HEK293 (cell line): ENCODE measurements at regions not wholly inside any gene's neighbourhood (a gene's known extent, or its start where the extent isn't known, plus 50 kb on each side); places are given as distances from the start of the nearest gene placed in this dataset.

Experiments used
- EGR2 ChIP-seq: fragments of 450-650 bp; formaldehyde crosslinking; IDR thresholded peaks from 2 replicates; pipeline ENCODE4 v1.5.1; 2016; ENCODE audit warnings: low read depth, missing biosample characterization, missing genetic modification characterization
- KLF9 ChIP-seq: fragments of 450-650 bp; formaldehyde crosslinking; IDR thresholded peaks from 2 replicates; pipeline ENCODE4 v1.5.1; 2016; ENCODE audit warnings: missing biosample characterization, missing genetic modification characterization, low read depth
- OSR2 ChIP-seq: fragments of 450-650 bp; formaldehyde crosslinking; IDR thresholded peaks from 2 replicates; pipeline ENCODE4 v1.5.1; 2016; ENCODE audit warnings: missing biosample characterization, missing genetic modification characterization
- SCRT2 ChIP-seq: fragments of 450-650 bp; formaldehyde crosslinking; IDR thresholded peaks from 2 replicates; pipeline ENCODE4 v1.5.1; 2016; ENCODE audit warnings: missing biosample characterization, missing genetic modification characterization
- SP7 ChIP-seq: fragments of 450-650 bp; formaldehyde crosslinking; IDR thresholded peaks from 2 replicates; pipeline ENCODE4 v1.5.1; 2016; ENCODE audit warnings: missing biosample characterization, missing genetic modification characterization
- WT1 ChIP-seq: fragments of 450-650 bp; formaldehyde crosslinking; IDR thresholded peaks from 2 replicates; pipeline ENCODE4 v1.5.1; 2016; ENCODE audit warnings: missing biosample characterization, missing genetic modification characterization
- YY2 ChIP-seq: fragments of 450-650 bp; formaldehyde crosslinking; IDR thresholded peaks from 2 replicates; pipeline ENCODE4 v1.5.1; 2016; ENCODE audit warnings: missing biosample characterization, missing genetic modification characterization
- ZNF16 ChIP-seq: fragments of 450-650 bp; formaldehyde crosslinking; IDR thresholded peaks from 2 replicates; pipeline ENCODE4 v1.5.1; 2016; ENCODE audit warnings: low read depth, missing biosample characterization, missing genetic modification characterization
- ZNF184 ChIP-seq: fragments of 450-650 bp; IDR thresholded peaks from 2 replicates; pipeline ENCODE4 v1.5.1; 2018; ENCODE audit warnings: missing biosample characterization, mild to moderate bottlenecking, missing genetic modification characterization
- ZNF223 ChIP-seq: fragments of 450-650 bp; formaldehyde crosslinking; IDR thresholded peaks from 2 replicates; pipeline ENCODE4 v1.5.1; 2016; ENCODE audit warnings: missing biosample characterization, missing genetic modification characterization
- ZNF585B ChIP-seq: fragments of 450-650 bp; formaldehyde crosslinking; IDR thresholded peaks from 2 replicates; pipeline ENCODE4 v1.5.1; 2016; ENCODE audit warnings: missing biosample characterization, missing genetic modification characterization
- ZNF600 ChIP-seq: fragments of 450-650 bp; formaldehyde crosslinking; IDR thresholded peaks from 2 replicates; pipeline ENCODE4 v1.5.1; 2016; ENCODE audit warnings: missing biosample characterization, missing genetic modification characterization
- ZNF660 ChIP-seq: fragments of 450-650 bp; IDR thresholded peaks from 2 replicates; pipeline ENCODE4 v1.5.1; 2018; ENCODE audit warnings: missing biosample characterization, mild to moderate bottlenecking, missing genetic modification characterization
- ZNF76 ChIP-seq: fragments of 450-650 bp; formaldehyde crosslinking; IDR thresholded peaks from 2 replicates; pipeline ENCODE4; 2016; ENCODE audit warnings: low read depth, missing biosample characterization, missing genetic modification characterization, borderline replicate concordance
- TF ChIP-seq, protein P1 (sequence below): fragments of 450-650 bp; formaldehyde crosslinking; IDR thresholded peaks from 2 replicates; pipeline ENCODE4 v1.5.1; 2016; ENCODE audit warnings: missing biosample characterization, missing genetic modification characterization, borderline replicate concordance
- TF ChIP-seq, protein P2 (sequence below): fragments of 450-650 bp; formaldehyde crosslinking; IDR thresholded peaks from 2 replicates; pipeline ENCODE4 v1.5.1; 2017; ENCODE audit warnings: missing biosample characterization, missing genetic modification characterization
- TF ChIP-seq, protein P3 (sequence below): fragments of 450-650 bp; formaldehyde crosslinking; IDR thresholded peaks from 2 replicates; pipeline ENCODE4 v1.5.1; 2016; ENCODE audit warnings: missing biosample characterization, missing genetic modification characterization
- TF ChIP-seq, protein P4 (sequence below): IDR thresholded peaks from 2 replicates; pipeline ENCODE4 v1.6.1; 2011; ENCODE audit warnings: mild to moderate bottlenecking, low read depth, low read length, borderline replicate concordance
- TF ChIP-seq, protein P5 (sequence below): sonication (generic); formaldehyde crosslinking; IDR thresholded peaks from 2 replicates; pipeline ENCODE4 v1.8.1; 2022; ENCODE audit warnings: mild to moderate bottlenecking, moderate library complexity, missing genetic modification reagents
- TF ChIP-seq, protein P6 (sequence below): fragments of 450-650 bp; formaldehyde crosslinking; IDR thresholded peaks from 2 replicates; pipeline ENCODE4 v1.5.1; 2016; ENCODE audit warnings: missing biosample characterization, missing genetic modification characterization
- TF ChIP-seq, protein P7 (sequence below): fragments of 450-650 bp; formaldehyde crosslinking; IDR thresholded peaks from 2 replicates; pipeline ENCODE4 v1.5.1; 2016; ENCODE audit warnings: missing biosample characterization, missing genetic modification characterization, borderline replicate concordance

DNA sequence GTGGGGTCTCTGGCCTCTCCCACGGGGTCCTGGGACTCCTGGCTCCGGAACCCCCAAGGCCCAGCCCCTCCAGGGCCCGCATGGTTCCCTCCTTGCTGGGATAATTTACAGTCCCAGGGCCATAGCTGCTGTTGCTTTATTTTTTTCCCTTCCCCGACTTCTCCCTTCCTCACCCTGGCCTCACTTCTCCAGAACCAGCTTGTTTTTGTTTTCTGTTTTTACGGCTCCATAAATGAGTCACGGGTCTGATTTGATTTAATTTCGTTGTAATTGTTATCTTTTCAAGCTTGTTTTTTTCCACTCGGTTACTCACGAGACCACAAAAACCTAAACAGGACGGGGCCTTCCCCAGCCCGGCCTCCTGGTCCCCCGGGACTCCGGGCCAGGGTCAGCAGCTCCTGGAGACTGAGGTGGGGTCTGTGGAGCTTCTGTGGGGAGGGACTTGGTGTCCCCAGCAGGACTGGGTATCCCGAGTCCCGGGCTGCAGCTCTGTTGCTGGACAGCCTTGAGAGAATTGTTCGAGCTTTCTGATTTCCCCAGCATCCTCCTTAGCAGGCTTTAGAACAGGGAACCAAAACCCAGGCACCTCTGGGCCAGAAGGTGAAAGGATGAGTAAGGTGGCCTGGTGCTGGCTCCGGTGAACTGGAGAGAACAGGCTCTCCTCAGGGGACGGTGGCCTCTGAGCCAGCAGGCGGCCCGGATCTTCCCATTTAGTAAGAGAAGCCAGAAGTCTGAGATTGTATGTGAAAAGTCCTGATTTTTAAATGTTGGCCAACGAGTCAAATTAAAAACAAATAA, 94.9 kb downstream of the CEBPB start (continued):
- TF ChIP-seq, protein P1, sequence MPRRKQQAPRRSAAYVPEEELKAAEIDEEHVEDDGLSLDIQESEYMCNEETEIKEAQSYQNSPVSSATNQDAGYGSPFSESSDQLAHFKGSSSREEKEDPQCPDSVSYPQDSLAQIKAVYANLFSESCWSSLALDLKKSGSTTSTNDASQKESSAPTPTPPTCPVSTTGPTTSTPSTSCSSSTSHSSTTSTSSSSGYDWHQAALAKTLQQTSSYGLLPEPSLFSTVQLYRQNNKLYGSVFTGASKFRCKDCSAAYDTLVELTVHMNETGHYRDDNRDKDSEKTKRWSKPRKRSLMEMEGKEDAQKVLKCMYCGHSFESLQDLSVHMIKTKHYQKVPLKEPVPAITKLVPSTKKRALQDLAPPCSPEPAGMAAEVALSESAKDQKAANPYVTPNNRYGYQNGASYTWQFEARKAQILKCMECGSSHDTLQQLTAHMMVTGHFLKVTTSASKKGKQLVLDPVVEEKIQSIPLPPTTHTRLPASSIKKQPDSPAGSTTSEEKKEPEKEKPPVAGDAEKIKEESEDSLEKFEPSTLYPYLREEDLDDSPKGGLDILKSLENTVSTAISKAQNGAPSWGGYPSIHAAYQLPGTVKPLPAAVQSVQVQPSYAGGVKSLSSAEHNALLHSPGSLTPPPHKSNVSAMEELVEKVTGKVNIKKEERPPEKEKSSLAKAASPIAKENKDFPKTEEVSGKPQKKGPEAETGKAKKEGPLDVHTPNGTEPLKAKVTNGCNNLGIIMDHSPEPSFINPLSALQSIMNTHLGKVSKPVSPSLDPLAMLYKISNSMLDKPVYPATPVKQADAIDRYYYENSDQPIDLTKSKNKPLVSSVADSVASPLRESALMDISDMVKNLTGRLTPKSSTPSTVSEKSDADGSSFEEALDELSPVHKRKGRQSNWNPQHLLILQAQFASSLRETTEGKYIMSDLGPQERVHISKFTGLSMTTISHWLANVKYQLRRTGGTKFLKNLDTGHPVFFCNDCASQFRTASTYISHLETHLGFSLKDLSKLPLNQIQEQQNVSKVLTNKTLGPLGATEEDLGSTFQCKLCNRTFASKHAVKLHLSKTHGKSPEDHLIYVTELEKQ (tag by site-specific recombination): no peak
- TF ChIP-seq ZNF16 (no peak), SP7 (no peak), YY2 (tag by site-specific recombination) (no peak), ZNF76 (no peak), WT1 (tag by site-specific recombination) (no peak), ZNF223 (tag by site-specific recombination) (no peak), ZNF600 (tag by site-specific recombination) (0 out of 2 replicates have a peak, but pooled peaks have one; percentile 21), OSR2 (tag by site-specific recombination) (peak; percentile 62), KLF9 (tag by site-specific recombination) (no peak), EGR2 (no peak), ZNF585B (no peak), ZNF660 (tag by site-specific recombination) (no peak), SCRT2 (tag by site-specific recombination) (no peak), ZNF184 (no peak)
- TF ChIP-seq, protein P2, sequence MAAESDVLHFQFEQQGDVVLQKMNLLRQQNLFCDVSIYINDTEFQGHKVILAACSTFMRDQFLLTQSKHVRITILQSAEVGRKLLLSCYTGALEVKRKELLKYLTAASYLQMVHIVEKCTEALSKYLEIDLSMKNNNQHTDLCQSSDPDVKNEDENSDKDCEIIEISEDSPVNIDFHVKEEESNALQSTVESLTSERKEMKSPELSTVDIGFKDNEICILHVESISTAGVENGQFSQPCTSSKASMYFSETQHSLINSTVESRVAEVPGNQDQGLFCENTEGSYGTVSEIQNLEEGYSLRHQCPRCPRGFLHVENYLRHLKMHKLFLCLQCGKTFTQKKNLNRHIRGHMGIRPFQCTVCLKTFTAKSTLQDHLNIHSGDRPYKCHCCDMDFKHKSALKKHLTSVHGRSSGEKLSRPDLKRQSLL: no peak
- TF ChIP-seq, protein P3, sequence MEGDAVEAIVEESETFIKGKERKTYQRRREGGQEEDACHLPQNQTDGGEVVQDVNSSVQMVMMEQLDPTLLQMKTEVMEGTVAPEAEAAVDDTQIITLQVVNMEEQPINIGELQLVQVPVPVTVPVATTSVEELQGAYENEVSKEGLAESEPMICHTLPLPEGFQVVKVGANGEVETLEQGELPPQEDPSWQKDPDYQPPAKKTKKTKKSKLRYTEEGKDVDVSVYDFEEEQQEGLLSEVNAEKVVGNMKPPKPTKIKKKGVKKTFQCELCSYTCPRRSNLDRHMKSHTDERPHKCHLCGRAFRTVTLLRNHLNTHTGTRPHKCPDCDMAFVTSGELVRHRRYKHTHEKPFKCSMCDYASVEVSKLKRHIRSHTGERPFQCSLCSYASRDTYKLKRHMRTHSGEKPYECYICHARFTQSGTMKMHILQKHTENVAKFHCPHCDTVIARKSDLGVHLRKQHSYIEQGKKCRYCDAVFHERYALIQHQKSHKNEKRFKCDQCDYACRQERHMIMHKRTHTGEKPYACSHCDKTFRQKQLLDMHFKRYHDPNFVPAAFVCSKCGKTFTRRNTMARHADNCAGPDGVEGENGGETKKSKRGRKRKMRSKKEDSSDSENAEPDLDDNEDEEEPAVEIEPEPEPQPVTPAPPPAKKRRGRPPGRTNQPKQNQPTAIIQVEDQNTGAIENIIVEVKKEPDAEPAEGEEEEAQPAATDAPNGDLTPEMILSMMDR (tag by site-specific recombination): no peak
- TF ChIP-seq, protein P4, sequence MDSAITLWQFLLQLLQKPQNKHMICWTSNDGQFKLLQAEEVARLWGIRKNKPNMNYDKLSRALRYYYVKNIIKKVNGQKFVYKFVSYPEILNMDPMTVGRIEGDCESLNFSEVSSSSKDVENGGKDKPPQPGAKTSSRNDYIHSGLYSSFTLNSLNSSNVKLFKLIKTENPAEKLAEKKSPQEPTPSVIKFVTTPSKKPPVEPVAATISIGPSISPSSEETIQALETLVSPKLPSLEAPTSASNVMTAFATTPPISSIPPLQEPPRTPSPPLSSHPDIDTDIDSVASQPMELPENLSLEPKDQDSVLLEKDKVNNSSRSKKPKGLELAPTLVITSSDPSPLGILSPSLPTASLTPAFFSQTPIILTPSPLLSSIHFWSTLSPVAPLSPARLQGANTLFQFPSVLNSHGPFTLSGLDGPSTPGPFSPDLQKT: no peak
- TF ChIP-seq, protein P5, sequence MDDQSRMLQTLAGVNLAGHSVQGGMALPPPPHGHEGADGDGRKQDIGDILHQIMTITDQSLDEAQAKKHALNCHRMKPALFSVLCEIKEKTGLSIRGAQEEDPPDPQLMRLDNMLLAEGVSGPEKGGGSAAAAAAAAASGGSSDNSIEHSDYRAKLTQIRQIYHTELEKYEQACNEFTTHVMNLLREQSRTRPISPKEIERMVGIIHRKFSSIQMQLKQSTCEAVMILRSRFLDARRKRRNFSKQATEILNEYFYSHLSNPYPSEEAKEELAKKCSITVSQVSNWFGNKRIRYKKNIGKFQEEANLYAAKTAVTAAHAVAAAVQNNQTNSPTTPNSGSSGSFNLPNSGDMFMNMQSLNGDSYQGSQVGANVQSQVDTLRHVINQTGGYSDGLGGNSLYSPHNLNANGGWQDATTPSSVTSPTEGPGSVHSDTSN: no peak
- TF ChIP-seq, protein P6, sequence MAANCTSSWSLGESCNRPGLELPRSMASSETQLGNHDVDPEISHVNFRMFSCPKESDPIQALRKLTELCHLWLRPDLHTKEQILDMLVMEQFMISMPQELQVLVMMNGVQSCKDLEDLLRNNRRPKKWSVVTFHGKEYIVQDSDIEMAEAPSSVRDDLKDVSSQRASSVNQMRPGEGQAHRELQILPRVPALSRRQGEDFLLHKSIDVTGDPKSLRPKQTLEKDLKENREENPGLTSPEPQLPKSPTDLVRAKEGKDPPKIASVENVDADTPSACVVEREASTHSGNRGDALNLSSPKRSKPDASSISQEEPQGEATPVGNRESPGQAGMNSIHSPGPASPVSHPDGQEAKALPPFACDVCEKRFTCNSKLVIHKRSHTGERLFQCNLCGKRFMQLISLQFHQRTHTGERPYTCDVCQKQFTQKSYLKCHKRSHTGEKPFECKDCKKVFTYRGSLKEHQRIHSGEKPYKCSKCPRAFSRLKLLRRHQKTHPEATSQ (tag by site-specific recombination): no peak
- TF ChIP-seq, protein P7, sequence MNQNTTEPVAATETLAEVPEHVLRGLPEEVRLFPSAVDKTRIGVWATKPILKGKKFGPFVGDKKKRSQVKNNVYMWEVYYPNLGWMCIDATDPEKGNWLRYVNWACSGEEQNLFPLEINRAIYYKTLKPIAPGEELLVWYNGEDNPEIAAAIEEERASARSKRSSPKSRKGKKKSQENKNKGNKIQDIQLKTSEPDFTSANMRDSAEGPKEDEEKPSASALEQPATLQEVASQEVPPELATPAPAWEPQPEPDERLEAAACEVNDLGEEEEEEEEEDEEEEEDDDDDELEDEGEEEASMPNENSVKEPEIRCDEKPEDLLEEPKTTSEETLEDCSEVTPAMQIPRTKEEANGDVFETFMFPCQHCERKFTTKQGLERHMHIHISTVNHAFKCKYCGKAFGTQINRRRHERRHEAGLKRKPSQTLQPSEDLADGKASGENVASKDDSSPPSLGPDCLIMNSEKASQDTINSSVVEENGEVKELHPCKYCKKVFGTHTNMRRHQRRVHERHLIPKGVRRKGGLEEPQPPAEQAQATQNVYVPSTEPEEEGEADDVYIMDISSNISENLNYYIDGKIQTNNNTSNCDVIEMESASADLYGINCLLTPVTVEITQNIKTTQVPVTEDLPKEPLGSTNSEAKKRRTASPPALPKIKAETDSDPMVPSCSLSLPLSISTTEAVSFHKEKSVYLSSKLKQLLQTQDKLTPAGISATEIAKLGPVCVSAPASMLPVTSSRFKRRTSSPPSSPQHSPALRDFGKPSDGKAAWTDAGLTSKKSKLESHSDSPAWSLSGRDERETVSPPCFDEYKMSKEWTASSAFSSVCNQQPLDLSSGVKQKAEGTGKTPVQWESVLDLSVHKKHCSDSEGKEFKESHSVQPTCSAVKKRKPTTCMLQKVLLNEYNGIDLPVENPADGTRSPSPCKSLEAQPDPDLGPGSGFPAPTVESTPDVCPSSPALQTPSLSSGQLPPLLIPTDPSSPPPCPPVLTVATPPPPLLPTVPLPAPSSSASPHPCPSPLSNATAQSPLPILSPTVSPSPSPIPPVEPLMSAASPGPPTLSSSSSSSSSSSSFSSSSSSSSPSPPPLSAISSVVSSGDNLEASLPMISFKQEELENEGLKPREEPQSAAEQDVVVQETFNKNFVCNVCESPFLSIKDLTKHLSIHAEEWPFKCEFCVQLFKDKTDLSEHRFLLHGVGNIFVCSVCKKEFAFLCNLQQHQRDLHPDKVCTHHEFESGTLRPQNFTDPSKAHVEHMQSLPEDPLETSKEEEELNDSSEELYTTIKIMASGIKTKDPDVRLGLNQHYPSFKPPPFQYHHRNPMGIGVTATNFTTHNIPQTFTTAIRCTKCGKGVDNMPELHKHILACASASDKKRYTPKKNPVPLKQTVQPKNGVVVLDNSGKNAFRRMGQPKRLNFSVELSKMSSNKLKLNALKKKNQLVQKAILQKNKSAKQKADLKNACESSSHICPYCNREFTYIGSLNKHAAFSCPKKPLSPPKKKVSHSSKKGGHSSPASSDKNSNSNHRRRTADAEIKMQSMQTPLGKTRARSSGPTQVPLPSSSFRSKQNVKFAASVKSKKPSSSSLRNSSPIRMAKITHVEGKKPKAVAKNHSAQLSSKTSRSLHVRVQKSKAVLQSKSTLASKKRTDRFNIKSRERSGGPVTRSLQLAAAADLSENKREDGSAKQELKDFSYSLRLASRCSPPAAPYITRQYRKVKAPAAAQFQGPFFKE: no peak
